ENCODE measurements at regions not wholly inside any gene's neighbourhood (a gene's known extent, or its start where the extent isn't known, plus 50 kb on each side); places are given as distances from the start of the nearest gene placed in this dataset.

DNA sequence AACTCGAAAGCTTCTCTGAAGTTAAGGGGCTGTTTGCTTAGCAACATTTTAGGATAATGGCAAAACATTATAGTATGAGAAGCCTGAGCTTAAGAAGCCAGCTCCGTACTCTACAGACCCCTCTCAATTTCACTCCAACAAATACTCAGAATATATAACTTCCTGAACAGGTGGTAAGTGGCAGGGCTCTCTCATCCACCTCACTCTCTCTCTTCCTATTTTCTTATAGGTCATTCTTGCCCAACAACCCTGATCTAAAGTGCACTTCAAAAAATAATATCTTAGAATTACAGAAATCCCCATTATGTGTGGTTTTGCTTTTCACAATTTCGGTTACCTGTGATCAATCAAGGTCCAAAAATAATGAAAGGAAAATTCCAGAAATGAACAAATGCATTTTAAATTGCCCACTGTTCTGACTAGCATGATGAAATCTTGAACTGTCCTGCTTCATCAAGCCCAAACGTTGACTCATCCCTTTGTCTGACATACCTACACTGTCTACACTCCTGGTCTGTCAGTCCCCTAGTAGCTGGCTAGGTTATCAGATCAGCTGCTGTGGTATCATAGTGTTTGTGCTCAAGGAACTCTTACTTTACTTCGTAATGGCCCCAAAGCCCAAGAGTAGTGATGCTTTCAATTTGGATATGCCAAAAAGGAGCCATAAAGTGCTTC is 122.8 kb upstream of the COL5A2 start:
- no peak overlapping the region for H3K4me3 ChIP-seq
- no peak overlapping the region for H2AFZ ChIP-seq
- TF ChIP-seq EZH2 (IDR thresholded peaks at IDR 0.05; ENCODE audit: borderline replicate concordance) (no peak), EZH2phosphoT487 (IDR thresholded peaks at IDR 0.05; ENCODE audit: low read depth, severe bottlenecking, unreplicated experiment) (no peak)
- TF ChIP-seq, protein P1, sequence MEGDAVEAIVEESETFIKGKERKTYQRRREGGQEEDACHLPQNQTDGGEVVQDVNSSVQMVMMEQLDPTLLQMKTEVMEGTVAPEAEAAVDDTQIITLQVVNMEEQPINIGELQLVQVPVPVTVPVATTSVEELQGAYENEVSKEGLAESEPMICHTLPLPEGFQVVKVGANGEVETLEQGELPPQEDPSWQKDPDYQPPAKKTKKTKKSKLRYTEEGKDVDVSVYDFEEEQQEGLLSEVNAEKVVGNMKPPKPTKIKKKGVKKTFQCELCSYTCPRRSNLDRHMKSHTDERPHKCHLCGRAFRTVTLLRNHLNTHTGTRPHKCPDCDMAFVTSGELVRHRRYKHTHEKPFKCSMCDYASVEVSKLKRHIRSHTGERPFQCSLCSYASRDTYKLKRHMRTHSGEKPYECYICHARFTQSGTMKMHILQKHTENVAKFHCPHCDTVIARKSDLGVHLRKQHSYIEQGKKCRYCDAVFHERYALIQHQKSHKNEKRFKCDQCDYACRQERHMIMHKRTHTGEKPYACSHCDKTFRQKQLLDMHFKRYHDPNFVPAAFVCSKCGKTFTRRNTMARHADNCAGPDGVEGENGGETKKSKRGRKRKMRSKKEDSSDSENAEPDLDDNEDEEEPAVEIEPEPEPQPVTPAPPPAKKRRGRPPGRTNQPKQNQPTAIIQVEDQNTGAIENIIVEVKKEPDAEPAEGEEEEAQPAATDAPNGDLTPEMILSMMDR (IDR thresholded peaks at IDR 0.05; ENCODE audit: poor library complexity) = no peak
- no peaks in the 10 kb centered on the region for H3K9me2 ChIP-seq (replicated peaks; ENCODE audit: insufficient read depth)
- H3K4me2 ChIP-seq = no peak overlapping the region
- H4K20me1 ChIP-seq (ENCODE audit: insufficient read depth, poor library complexity, severe bottlenecking) = no peaks in the 10 kb centered on the region
- H3K9me3 ChIP-seq (ENCODE audit: low read depth) = no peaks in the 10 kb centered on the region
- WGBS (ENCODE audit: low lambda C conversion rate, missing lambda C conversion rate) = 79% methylated on average over 5 of the region's 5 CpGs
- no peaks in the 10 kb centered on the region for H3K27me3 ChIP-seq
- H3K36me3 ChIP-seq (replicated peaks; ENCODE audit: insufficient read depth, low read depth) = no peaks in the 10 kb centered on the region
- H3K79me2 ChIP-seq = no peaks in the 10 kb centered on the region
- H3K27ac ChIP-seq = no peak overlapping the region
- H3K4me1 ChIP-seq (ENCODE audit: insufficient read depth) = peaks cover 4% of the 10 kb centered on the region
- DNase-seq (ENCODE audit: low spot score) = no peak

DNA sequence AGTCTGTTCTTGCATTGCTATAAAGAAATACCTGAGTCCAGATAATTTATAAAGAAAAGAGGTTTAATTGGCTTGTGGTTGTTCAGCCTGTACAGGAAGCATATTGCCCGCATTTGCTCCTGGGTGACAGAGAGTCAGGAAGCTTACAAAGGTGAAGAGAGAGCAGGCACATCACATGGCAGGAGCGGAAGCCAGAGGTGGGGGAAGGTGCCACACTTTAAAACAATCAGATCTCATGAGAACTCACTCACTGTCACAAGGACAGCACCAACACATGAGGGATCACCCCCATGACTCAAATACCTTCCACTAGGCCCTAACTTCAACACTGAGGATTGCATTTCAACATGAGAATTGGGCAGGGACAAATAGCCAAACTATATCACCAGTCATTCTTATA is 124.8 kb upstream of the COL5A2 start:
- Histone ChIP-seq H2AFZ (no peak overlapping the region), H3K27me3 (no peaks in the 10 kb centered on the region), H3K36me3 (replicated peaks; ENCODE audit: insufficient read depth, low read depth) (no peaks in the 10 kb centered on the region), H3K4me3 (no peak overlapping the region), H3K4me1 (ENCODE audit: insufficient read depth) (peaks cover 4% of the 10 kb centered on the region), H3K79me2 (no peaks in the 10 kb centered on the region), H3K4me2 (no peak overlapping the region), H3K27ac (no peak overlapping the region), H3K9me3 (ENCODE audit: low read depth) (no peaks in the 10 kb centered on the region), H3K9me2 (replicated peaks; ENCODE audit: insufficient read depth) (no peaks in the 10 kb centered on the region), H4K20me1 (ENCODE audit: insufficient read depth, poor library complexity, severe bottlenecking) (no peaks in the 10 kb centered on the region)
- no peak for DNase-seq (ENCODE audit: low spot score)
- 95% methylated on average over 2 of the region's 2 CpGs for WGBS (ENCODE audit: low lambda C conversion rate, missing lambda C conversion rate)
- TF ChIP-seq EZH2phosphoT487 (IDR thresholded peaks at IDR 0.05; ENCODE audit: low read depth, severe bottlenecking, unreplicated experiment) (no peak), EZH2 (IDR thresholded peaks at IDR 0.05; ENCODE audit: borderline replicate concordance) (no peak)
- TF ChIP-seq, protein P1 (IDR thresholded peaks at IDR 0.05; ENCODE audit: poor library complexity) = no peak

DNA sequence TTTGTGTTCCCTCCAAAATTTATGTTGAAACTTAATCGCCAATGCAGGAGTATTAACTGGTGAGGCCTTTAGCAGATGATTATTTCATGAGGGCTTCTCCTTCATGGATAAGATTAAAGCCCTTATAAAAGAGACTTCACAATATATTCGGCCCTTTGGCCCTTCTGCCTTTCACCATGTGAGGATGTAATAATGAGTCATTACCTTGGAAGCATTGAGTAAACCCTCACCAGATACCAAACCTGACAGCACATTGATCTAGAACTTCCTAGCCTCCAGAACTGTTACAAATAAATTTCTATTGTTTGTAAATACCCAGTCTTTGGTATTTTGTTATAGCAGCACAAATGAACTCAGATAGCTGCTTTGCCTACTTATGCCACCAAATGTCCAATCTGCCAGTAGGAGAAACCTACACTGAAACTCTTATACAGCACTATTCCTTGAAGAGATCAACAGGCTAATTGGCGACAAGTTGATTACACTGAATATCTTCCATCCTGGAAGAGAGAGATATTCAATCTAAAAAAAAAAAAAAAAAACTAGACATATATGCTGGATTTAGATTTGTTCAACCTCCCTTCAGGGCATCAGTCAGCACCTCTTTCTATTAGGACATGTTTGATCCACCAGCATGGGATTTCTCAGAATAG is 125.9 kb upstream of the COL5A2 start:
- 87% methylated on average over 3 of the region's 3 CpGs for WGBS (ENCODE audit: low lambda C conversion rate, missing lambda C conversion rate)

More for the DNA sequence above, 125.9 kb upstream of the COL5A2 start:
- H3K36me3 ChIP-seq (replicated peaks; ENCODE audit: insufficient read depth, low read depth) = no peaks in the 10 kb centered on the region
- peaks cover 4% of the 10 kb centered on the region for H3K4me1 ChIP-seq (ENCODE audit: insufficient read depth)
- H3K9me2 ChIP-seq (replicated peaks; ENCODE audit: insufficient read depth) = no peaks in the 10 kb centered on the region
- no peaks in the 10 kb centered on the region for H4K20me1 ChIP-seq (ENCODE audit: insufficient read depth, poor library complexity, severe bottlenecking)
- H3K79me2 ChIP-seq = no peaks in the 10 kb centered on the region
- H3K27ac ChIP-seq = no peak overlapping the region
- DNase-seq (ENCODE audit: low spot score) = no peak
- no peak overlapping the region for H3K4me3 ChIP-seq
- TF ChIP-seq EZH2phosphoT487 (IDR thresholded peaks at IDR 0.05; ENCODE audit: low read depth, severe bottlenecking, unreplicated experiment) (no peak), EZH2 (IDR thresholded peaks at IDR 0.05; ENCODE audit: borderline replicate concordance) (no peak)
- TF ChIP-seq, protein P1 (IDR thresholded peaks at IDR 0.05; ENCODE audit: poor library complexity) = no peak
- no peaks in the 10 kb centered on the region for H3K9me3 ChIP-seq (ENCODE audit: low read depth)
- H3K27me3 ChIP-seq = no peaks in the 10 kb centered on the region
- H3K4me2 ChIP-seq = no peak overlapping the region
- H2AFZ ChIP-seq = no peak overlapping the region
